HG03521 (cell line): ENCODE measurements at regions not wholly inside any gene's neighbourhood (a gene's known extent, or its start where the extent isn't known, plus 50 kb on each side); places are given as distances from the start of the nearest gene placed in this dataset.
"Not testable (repeated sequence)": the region's sequence is repeated elsewhere in the genome, so short reads cannot be mapped to it uniquely, and the experiment has no call there.

ENCODE experiments used
- ATAC-seq: cut with Tn5 transposase; IDR thresholded peaks from one replicate; pipeline ENCODE4 v1.9.1; 2021; ENCODE audit warnings: mild to moderate bottlenecking, moderate library complexity; ENCODE audit not compliant: unreplicated experiment

DNA sequence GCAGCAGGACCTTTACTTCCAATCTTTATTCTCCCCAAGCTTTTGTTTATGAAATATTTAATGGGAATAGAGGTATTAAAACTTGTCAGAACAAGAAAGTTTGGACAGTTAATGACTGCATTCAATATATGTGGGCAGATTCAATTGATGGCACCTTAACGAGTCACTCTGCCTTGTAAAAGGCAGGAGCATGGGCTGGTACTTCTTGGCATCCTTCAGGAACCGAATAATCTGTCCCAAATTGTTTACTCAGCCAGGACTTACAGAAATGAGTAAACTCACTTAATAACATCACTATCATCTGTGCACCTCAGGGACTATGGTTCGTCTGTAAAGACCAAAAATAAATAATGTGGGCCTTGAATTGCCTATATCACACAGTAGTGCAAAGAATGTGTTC, 1280.3 kb upstream of the TMEFF2 start:
- ATAC-seq, result no peak

DNA sequence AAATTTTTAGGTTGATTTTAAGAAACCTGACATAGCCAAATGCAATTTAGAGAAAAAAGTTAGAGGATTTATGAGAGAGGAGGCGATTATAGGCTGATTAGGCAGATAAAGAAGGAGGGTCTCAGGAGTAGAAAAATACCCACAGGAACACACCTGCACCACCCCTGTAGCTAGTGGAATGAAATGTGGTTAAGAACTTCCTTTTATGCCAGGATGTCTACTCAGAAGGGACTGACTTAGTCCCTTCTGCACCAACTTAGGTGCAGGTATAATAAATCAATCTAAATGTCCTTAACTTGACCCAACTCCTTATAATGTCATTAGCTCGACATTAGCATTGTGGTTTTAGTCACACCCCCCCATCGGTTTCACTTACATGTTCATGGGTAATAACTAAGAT, 1274.5 kb upstream of the TMEFF2 start:
- no peak for ATAC-seq

DNA sequence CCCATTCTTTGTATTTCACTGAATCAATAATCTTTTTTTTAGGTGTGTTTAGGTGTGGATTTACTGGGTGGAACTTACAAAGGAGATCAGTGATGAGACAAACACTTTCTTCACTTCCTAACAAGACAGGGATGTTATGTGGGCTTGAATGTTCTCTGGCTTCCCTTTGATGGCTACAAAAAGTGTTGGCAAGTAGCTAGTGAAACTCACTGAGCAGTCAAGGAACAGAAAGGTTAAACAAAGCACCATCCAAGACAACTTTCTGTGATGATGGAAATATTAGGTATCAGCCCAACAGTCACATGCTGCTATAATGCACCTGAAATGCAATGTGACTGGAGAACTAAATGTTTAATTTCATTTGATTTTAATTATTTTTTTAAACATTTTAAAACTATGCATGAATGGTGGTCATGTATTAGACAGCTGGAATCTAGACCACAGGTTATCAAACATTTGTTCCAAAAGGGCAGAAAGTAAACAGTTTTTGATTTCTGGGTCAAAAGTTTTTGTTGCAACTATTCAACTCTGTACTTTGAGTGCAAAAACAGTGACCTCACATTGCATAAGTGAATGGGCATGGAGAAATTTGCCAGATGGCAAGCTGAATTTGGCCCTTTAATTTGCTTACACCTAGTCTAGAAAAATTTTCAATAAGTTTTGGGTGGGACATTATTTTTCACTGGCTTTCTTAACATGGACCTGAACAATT, 1272.7 kb upstream of the TMEFF2 start:
- no peak for ATAC-seq

DNA sequence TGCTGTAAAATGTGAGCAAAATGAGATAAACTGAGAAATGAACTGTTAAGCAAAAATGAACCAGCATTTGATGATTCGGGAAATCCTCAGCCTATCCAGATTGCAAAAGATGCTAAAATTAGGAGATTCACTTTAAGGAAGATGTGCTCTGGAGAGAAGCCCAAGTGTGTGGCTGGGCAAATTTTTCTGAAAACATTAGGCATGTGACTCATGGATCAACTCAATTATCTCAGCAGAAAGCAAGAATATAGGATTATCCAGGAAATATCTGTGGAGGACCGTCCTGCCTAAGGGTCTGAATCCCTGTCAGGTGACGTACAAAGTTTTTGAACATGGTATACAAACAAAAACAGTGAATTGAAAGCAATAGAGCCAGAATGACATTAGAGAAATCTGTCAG, 1268.3 kb upstream of the TMEFF2 start:
- ATAC-seq, result no peak

DNA sequence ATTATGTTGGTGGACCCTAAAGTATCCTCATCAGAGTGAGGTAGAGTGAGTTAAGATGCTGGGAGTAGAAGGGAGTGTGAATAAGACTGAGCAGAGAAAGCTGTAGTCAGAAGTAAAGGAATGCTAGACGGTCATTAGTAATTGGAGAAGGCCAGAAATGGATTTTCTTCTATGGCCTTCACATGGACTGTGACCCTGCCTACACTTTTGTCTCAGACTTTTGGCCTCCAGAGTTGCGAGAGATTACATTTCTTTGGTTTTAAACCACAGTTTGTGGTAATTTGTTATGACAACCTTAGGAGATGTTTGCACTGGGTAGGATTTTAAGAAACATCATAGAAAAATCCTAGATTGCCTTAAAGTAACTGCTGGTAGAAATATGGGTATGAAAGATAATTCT, 1267.7 kb upstream of the TMEFF2 start:
- ATAC-seq, result no peak

DNA sequence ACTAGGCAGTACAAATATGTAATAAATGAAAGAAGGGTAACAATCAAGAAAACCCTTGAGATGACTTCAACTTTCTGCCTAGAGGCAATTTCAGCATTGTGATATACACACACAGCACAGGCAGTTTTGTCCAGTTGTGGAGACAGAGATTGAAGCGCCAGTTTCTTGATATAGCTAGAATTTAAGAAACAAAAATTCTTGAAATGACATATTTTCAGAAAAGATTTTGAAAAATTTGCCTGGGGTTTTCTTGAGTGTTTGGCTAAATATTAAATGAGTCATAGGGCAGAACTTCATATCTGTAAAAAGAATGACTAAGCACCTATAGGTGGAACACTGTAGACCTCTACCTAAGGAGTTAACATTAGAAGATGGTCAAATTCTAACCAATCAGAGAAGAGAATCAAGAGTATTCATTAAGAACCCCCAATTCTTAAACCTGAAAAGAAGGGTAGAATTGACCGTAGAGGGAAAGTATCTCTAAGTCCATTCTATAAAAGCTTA, 1266.8 kb upstream of the TMEFF2 start:
- no peak for ATAC-seq

DNA sequence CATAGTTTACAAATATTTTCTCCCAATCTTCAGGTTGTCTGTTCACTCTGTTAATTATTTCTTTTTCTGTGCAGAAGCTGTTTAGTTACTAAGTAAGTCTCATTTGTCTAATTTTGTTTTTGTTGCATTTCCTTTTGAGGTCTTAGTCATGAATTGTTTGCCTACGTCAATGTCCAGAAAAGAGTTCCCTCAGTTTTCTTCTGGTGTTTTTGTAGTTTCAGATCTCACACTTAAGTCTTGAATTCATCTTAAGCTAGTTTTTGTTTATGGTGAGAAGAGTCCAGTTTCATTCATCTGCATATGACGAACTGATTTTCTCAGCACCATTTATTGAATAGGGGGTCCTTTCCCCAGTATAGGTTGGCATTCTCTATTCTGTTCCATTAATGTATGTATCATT, 1252.2 kb upstream of the TMEFF2 start:
- ATAC-seq, result no peak

DNA sequence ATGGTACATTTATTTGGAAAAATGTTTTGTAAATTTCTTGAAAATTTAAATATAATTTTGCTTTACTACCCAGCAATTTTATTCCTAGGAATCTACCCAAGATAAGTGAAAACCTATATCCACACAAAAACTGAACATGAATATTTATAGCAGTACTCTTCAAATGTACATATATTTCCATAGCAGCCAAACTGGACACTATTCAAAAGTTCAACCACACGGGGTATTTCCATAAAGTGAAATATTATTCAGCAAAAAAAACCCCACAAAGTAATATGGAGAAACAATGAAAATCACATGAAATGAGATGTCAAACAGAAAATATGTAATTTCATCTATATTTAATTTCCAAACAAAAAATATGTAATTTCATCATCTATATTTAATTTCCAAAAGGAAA, 1247.6 kb upstream of the TMEFF2 start:
- no peak for ATAC-seq

DNA sequence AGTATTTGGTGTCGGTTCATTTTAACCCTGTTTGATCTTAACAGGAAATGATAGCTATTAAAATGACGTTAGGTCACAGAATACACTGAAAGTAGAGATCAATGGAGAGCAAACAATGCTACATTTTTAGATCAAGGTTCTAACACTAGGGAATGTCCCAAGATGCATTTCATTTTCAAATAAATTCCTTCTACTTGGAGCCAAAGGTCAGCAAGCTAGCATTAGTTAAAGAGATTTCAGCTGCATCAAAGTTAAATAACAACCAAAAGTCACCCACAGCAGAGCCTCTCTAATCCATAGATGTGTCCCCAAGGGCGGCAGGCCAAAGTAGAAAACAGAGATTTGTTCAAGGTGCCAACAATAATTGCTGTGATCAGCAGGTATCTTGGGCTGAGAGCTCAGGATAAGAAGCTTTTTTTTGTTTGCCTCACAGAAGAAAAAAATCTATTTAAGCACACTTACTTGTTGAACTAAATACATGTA, 1233.6 kb upstream of the TMEFF2 start:
- no peak for ATAC-seq

DNA sequence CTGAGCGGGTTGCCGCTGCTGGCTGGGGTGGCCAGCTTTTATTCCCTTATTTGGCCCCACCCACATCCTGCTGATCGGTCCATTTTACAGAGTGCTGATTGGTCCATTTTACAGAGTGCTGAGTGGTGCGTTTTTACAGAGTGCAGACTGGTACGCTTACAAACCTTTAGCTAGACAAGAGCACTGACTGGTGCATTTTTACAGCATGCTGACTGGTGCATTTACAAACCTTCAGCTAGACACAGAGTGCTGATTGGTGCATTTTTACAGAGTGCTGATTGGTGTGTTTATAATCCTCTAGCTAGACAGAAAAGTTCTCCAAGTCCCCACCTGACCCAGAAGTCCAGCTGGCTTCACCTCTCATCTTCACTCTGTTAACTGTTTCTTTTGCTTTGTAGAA, 1217.6 kb upstream of the TMEFF2 start:
- ATAC-seq, result not testable (repeated sequence)

DNA sequence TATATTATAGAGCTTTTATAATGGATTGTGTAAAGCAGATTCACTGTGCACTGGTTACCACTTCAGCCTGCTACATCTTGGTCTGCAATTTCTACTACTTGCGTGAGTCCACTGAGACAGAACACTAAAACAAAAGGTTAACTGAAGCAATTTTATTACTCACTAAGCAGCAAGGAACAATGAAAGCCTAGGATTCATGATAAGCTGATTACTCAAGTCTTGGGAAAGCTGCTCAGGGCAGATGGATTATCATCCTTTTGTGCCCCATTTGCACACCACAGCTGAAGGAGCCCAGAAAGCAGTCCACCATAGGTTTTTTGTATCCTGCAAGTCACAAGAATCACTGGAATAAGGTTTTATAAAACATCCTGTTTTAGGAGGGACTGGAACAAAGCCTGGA, 1215.2 kb upstream of the TMEFF2 start:
- no peak for ATAC-seq

DNA sequence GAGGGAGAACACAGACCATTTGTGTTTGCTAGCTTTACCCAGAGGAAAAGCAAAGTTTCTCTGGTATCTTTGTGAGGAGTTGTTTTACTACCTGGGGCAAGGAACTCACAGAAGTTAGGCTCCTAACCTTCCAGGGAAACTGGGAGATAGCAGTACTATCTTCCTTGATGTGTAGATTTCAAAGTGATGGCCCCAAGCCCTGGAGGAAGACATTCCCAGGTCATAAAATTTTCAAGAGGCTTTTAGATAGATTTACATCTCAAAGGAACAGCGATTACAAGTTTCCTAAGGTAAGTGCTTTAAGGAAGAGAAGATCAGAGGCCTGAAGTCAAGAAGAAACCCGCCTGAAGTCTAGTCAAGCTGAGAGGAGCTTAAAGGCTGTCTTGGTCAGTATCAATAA, 1187.8 kb upstream of the TMEFF2 start:
- ATAC-seq, result no peak

DNA sequence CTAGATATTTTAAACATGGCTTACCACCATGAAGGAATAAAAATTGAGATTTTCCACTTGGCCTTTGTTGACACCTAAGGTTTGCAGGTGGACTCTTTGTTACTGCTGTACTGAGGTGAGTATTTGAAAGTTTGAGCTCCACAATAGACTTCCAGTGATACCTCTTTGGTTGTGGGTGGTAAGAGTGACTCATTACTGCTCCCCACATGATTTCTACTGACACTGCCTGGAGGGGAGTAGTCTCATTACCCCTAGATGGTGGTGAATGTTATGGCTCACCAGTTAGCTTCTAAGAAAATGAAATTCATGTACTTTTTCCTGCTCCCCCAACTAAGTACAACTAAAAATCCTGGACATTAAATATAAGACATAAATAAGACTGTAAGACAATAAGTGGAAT, 1183.1 kb upstream of the TMEFF2 start:
- ATAC-seq, result no peak

DNA sequence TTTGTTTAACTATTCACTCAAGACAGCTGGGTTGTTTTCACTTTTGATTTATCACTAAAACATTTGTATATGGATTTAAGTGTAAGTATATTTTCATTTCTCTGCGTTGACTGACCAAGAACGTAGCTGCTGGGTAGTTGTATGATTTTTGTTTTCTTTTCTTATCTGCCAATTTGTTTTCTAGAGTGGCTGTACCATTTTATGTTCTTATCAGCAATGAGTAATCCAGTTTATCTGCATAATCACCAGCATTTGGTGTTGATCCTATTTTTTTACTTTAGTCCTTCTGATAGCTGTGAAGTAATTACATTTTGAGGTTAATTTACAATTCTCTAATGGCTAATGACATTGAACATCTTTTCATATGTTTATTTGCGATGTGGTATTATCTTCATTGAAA, 1178.4 kb upstream of the TMEFF2 start:
- no peak for ATAC-seq

DNA sequence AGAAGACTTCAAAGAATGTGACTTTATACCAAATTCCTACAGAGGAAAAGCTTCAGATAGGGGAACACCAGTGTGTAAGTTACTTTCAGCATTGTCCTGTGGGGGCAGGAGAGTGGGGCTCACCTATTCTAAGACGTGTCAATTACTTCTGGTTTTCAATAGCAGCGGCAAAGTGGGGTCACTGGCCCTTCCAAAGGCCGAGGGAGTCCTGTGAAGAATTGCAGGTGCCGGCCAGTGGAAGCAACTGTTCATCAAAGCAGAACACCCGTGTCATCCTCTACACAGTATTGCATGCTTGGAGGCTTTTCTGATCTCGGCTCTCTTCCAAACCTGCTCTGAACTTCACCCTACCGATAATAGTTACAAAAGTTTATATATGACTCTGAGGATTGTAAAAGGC, 1176.5 kb upstream of the TMEFF2 start:
- ATAC-seq, result no peak

DNA sequence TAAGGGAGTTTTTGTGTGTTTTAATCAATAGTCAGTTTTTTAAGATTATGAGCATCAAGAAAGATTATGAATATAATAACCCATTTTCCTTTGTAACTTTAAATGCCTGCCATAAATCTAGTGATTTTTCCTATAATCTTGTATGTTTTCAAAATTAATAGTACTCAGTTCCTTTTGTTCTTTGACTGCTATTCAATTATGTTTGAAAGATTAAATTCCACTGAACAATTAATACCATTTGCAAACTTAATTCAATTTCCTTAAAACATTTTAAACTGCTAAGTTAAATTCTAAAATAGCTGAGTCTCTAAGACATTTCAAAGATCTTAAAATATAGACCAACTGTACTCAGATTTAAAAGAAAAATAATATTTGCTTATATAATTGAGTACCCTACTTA, 1173.9 kb upstream of the TMEFF2 start:
- no peak for ATAC-seq

DNA sequence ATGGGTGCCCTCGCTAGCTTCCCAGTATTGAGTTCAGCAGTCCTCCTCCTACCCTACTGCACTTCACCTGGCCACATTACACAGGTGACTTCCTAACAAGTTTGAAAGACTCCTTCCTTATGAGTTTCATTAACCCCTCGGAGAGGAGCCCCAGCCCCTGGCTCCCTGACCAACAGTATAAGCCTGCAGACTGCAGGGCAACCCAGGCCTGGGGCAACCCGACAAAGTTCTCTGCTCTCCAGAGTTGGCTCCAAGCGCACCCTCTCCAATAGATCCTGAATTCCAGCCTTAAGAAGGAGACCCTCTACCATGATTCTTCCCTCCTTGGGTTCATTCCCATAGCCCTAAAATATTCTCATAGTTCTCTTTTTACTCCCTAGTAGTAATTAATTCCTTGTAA, 1162.8 kb upstream of the TMEFF2 start:
- ATAC-seq, result no peak

DNA sequence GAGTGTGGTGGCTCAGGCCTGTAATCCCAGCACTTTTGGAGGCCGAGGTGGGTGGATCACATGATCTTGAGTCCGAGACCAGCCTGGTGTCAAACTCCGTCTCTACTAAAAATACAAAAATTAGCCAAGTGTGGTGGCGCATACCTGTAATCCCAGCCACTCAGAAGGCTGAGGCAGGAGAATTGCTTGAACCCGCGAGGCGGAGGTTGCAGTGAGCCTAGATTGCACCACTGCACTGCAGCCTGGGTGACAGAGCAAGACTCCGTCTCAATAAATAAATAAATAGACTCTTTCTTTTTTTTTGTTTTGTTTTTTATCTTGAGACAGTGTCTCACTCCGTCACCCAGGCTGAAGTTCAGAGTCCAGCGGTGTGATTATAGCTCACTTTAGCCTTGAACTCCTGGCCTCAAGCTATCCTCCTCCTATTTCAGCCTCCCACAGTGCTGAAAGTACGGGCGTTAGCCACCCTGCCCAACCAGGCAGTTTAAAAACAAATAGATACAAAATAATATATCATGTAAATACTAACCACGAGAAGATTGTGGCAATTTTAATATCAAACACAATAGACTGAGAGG, 1158.0 kb upstream of the TMEFF2 start:
- ATAC-seq, result not testable (repeated sequence)

DNA sequence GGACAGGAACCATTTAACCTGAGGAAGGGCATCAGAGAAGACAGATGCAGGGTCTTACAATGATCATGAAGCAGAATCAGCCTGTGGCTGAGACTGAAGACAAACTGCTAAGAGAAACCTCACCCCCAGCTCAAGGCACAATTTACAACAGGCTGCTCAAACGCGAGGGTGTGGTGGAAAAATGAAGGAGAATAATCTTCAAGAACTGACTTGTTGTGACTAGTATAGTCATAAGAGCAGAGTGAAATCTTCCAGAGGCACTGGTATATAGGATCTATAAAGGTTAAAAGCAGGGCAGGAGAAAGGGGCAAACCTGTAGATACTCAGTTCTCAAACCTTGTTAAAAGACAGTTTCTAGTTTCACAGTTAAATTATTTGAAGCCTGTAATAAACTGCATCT, 1155.8 kb upstream of the TMEFF2 start:
- ATAC-seq, result no peak

DNA sequence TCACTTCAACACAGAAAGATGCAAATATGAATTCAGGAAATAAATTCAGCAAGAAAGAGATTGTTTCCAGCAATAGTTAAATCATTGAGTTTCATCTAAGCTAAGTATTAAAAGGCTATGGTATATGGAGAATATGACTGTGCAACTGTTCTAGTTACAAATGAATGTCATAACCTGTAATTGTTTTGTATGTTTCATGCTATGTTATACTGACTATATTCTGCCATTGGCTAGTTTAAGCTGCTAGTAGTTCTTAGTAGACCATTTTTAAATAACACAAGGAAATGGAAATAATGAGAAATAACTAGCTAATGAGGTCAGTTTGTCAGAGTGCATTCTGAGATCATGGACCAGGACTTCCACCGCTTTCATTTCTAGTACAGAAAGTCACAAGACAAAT, 1154.9 kb upstream of the TMEFF2 start:
- ATAC-seq, result no peak

DNA sequence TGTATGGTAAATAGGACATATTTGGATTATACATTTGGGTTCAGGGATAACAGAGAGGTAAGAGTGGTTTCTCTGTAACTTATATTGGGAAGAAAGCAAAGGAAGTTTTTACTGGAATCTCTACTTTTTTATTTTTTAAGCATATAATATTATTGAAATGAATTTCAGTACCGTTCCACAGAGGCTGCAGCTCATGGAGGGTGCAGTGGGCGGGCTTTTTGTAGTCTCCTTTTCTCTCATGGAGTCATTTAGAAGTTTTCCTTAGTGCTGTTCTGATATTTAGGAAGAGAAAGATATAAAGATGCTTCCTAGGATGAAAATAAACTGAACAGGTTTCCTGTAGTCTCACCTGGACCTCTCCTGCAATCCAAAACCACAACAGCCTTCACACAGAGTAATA, 1153.3 kb upstream of the TMEFF2 start:
- no peak for ATAC-seq

DNA sequence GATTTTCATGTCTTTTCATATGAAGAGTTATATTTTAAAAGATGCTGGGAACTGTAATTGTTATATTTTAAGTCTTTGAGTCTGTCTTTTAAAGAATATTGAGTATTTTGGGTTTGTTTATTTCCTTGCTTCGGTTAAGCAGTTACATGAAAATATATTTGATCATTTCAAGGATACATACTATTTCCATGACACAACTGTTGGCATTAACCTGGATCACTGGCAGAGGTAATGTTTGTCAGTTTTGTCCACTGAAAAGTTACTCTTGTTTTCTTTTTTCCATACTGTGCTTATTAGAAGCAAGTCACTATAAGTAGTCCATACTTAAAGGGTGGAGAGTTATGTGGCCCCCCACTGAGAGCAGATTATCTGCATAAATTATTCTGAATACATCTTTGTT, 1142.0 kb upstream of the TMEFF2 start:
- no peak for ATAC-seq

DNA sequence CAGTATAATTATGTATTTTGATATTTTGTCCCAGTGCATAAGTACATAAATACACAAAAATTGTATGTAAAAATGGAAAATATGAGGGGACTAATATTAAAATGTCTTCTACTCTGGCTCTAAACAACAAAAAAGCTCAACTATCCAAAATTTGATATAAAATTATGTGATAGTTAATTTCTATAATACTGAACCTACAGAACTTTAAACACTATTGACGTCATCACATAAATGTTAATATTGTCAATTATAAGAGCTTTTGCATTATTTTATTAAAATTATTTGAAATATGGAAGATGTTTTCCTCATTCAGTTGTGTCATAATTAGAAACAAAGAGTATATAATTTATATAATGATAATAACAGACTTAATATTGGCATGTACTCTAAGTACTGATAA, 1139.7 kb upstream of the TMEFF2 start:
- no peak for ATAC-seq
